HG03060 (cell line): ENCODE measurements at regions not wholly inside any gene's neighbourhood (a gene's known extent, or its start where the extent isn't known, plus 50 kb on each side); places are given as distances from the start of the nearest gene placed in this dataset.

ENCODE experiments used
- ATAC-seq: cut with Tn5 transposase; IDR thresholded peaks from one replicate; pipeline ENCODE4 v1.9.1; 2021; ENCODE audit warnings: low read depth, moderate number of reproducible peaks; ENCODE audit not compliant: unreplicated experiment

- ATAC-seq = no peak
Measured at GRCh38 chr20:50368813-50369224, 141.4 kb upstream of the PTPN1 start.

DNA sequence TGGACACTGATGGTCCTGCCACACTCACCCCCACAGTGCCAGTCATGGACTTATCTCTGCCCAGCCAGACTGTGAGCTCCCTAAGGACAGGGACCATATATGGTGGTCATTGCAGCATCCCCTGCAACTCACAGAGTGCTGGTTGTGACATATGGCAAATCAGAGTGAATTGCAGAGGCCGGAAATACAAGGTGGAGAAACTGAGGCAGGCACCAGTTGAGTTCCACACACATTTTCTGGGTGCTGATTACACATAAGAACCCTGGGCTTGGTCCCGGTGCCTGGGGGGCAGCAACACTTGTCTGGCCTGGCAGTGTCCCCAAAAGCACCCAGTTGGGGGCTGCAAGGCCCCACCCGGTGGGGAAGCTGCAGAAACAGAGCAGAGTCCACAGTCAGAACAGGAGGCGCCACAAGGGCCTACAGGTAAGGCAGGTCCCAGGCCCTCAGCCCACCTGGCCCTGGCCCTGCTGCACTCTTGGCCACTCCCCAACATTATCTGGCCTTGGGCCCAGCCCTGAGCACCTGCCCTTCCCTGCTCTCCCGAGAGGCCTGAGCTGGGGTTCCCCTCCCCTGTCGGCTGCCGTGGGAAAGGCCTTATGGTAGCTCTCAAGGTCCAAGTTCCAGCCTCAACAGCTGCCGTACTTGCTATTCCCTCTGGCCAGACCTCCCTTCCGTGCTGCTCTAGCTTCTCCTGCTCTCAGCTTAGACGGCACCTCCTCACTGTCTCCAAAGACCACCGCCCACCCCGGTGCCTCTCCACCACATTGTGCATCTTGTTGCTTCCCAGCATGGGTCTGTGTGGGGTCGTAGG is 140.8 kb upstream of the PTPN1 start:
- ATAC-seq = no peak

GRCh38 chr20:50370036-50370566 is 140.1 kb upstream of the PTPN1 start:
- ATAC-seq = no peak

DNA sequence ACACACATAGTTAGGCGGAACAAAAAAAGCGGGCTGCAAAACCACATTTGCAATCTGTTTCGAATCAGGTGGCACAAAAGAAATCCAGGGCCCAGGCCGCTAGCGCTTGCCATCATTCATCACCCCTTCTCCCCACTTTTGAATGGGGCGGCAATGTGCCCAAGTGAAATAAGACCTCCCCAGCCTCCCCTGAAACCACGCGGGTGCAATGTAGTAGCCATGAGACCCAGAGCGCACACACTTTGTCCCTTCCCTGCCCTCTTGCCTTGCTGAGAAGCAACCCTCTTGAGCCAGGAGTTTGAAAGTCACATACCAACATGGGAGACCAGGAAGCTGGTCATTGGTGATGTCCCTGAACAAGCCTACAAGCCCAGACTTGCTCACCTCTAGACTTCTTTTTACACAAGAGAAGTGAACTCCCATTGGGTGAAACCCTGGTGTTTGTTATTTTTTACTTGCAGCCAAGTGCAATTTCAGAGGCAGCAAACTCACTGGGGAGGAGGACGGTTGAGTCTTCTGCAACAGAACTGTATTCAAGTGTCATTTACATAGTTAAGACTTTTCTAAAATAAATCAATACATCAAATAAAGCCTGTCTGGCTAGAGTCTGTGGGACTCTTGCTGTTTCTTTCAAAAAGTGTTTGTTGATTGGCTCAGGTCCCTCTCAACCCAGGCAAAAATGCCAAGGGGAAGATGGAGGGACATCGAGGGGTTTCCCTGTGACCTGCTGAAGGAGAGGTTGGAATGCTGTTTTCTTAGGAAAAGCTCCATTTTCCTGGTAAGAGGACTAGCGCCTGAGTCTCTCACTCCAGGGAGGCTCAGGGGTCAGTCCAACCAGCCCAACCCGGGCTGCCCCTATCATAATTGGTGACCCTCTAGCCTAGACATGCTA is 138.1 kb upstream of the PTPN1 start:
- ATAC-seq = no peak

DNA sequence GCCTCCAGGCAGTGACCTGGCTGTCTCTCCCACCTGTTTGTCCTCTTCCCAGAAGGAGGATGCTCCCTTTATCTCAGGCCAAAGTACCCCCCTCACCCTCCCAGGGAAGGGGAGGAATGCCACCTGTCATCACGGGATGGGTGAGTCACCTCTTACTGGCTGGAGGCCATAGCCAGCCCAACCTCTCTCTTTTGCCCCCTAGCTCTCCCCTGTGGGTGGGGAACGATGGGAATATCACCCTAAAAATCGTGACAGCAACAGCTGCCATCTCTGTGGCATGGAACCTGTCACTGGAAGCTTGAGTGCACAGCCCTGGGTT is 137.5 kb upstream of the PTPN1 start:
- no peak for ATAC-seq

- ATAC-seq = no peak
Measured at GRCh38 chr20:50373674-50374286, 136.4 kb upstream of the PTPN1 start.

DNA sequence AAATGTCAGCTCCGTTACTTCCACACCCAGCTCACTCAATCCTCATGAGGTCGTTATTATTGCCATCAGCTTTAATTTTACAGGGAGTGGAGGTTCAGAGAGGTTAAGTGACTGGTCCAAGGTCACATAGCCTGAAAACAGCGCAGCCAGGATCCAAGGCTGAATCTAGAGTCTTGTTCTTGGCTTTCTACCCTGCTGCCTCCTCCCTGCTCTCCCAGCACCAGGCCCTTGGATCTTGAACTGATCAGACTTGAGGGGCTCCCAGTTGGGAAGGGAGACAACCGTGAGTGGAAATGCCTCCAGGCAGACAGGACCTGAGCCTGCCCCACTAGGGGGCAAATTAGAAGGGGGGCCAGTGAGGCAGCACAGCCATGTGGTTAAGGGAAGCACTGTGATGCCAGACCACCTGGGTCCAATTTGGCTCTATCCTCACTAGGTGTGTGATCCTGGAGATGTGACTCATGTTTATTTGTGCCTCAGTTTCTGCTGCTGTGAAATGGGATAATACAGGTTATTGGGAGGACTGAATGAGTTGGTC is 135.6 kb upstream of the PTPN1 start:
- ATAC-seq = no peak

- ATAC-seq = no peak
Measured at GRCh38 chr20:50376179-50376887, 133.8 kb upstream of the PTPN1 start.

DNA sequence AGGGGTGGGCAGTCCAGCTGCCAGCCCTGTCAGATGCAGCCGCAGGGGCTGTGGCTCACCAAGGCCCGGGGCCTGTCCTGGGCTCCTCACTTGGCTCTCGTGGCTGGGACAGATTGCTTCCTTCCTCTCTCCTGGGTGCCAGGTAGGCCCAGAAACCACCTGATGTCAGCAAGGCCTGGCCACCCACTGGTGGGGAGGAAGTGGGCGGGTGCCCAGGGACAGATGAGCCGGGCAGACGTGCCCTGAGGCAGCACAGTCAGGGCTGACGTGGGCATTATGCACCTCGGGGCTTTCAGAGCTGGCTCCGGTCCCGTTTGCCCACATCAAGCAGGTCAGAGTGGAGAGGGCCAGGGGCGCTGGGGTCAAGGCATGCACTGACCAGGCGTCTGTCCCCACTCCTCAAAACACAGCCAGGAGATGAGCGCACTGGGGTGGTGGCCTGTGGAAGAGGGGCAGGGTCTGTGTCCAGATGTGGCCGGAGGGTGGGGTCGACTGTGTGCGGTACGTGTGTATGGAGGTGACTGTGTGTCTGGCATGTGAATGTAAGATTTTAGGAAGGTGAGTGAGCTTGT is 133.2 kb upstream of the PTPN1 start:
- no peak for ATAC-seq

DNA sequence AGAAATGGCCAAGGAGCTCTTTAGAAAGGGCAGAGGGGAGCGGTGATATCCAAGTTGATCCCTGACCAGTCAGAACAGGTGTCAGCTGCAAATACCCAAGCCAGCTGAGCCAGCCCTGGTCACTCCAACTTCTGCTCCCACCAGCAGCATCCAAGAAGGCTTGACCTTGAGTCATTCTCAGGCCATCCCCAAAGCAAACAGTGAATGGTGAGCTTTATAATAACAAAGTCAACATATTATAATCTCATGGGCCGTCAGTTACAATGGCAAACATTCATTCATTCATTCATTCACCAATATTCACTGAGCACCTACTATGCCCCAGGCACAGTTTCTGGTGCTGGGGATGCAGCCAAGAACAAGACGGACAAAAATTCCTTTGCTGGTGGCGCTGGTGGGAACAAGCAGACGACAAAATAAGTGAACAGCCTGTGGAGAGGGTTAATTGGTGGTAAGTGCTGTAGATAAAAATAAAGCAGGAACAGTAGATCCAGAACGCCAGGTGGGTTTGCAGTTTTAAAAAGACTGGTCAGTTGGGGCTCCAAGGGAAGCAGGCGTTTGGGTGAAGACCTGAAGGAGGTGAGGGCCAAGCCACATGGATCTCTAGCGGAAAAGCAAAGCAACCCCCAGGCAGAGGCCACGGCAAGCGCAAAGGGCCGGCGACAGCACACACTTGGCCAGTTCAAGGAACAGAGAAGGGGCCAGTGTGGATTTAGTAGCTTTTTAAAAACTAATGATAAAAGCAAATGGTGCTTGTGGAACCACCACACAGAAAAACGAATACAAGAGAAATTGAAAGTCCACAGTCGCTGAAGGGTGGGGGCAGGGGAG is 131.8 kb upstream of the PTPN1 start:
- ATAC-seq = no peak

DNA sequence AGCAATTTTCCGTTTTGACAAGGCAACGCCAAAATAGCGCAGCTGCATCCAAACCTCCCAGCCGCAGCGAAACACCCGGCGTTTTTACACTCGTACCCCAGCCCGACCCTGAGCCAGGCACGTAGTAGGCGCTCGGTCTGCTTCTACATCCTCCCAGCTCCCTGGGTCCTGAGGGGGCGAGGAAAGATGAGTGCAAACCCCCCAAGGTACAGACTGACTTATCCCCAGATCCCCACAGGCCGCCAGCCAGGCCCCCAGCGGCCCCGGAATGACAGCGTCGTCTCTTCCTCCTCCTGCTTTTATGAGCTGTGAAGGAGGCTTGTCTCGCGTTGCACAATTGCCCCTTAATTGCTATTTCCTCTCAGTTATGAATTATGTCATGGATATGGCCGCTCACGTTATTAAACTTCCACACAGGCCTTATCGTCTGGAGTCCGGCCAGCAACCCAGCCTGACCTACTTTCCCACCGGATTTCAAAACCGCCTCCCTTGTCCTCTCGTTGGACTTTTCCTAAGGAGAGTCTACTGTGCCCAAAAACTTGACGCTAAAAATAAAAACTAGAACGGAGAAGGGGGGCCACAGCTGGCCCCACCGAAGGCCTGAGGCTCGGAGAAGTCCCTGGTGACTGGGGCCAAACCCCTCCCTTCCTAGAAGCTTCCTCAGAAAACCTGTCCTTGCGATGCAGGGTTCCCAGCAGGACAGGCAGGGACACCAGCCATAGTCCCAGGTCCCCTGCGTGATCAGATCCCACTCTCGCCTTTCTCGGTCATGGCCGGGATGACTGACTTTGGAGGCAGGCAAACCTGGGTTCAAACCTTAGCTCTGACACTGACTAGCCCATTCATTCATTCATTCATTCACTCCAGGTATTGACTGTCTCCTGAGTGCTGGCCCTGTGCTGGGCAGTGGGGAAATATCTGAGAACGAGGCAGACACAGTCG is 130.9 kb upstream of the PTPN1 start:
- ATAC-seq = no peak

DNA sequence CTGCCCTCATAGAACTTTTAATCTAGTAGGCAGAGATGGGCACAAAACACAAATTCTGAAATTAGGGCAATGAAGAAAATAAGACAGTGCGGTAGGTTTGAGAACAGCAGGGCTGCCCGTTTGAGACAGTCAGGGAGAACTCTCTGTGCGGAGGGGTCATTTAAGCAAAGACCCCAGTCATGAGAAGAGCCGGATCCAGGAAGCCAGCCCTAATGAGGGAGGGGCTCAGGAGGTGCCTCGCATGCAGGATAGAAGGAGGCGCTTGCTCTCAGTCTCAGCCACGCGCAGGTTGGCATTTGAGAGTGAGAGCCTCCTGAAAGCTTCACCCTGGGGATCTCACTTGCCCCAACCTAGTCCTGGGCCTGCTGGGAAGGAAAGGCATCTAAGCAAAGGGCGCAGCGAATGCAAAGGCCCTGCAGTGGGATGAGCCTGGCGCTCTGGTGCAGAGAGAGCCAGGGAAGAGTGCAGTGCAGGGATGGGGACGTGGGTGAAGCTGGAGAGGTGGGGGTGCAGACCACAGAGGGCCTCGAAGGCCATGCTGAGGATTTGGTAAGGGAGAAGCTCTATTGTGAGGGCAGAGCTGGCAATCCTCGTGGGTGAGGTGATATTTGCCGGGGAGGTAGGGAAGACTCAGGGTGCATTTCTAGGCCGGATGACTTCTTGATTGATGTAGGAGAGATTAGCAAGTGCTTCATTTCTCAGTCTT is 130.0 kb upstream of the PTPN1 start:
- ATAC-seq = no peak

GRCh38 chr20:50380697-50381040 is 129.5 kb upstream of the PTPN1 start:
- ATAC-seq = no peak

DNA sequence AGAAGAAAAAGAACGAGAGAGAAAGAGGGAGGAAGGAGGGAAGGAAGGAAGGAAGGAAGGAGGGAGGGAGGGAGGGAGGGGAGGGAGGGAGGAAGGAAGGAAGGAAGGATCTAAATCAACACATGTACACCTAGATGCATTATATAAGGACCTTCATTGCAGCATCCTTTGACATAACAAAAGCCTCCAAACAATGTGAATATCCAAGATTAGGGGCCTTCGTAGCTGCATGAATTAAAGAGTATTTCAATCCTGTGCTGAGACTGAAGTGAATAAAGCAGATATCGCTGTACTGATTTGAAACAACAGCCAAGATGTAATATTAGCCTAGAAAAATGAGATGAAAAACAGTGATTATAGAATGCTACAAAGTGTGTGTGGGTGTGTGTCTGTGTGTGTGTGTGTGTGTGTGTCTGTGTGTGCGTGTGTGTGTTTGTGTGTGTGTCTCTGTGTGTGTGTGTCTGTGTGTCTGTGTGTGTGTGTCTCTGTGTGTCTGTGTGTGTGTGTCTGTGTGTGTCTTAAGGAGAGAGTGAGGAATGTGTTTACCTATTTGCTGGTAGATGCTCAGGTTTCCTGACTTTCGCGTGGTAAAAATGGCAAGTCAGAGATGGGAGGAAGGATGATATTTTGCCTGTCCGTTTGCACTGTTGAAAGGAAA is 129.0 kb upstream of the PTPN1 start:
- ATAC-seq = no peak

DNA sequence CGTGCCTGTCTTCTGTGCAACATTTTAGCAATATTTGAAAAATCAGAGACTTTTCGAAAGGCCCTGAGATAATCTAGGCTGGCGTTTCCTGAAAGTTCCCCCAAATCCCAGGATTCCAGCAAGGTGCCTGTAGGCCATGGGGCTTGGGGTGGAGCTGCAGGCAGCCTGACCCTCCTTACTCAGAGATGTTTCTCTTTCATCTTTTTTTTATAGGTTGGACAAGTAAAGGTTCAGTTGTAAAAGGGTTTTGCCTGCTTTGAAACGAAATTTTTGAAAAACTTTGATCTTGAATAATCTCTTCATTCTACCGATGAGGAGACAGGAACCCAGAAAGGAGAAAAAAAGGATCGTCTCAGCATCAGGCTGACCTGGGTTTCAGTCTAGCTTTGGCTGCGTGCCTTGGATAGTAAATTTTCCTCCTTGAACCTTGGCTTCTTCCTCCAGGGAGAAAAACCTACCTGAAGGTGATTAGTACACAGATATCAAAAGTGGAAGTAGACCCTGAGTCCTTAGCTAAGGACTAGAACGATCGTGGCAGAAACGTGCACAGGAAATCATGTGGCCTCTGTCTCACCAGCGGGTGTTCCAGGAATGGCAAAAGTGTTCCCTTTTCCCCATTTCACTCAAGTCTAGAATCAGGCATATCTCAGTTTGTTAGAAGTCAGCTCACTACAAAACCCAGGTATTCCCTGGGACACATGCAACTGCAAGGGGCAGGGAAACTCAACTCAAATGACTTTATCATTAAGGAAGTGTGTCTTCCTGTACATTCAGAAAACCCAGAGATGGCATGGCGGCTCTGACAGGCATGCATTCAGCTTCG is 128.2 kb upstream of the PTPN1 start:
- no peak for ATAC-seq
